HG03159 (cell line): ENCODE measurements at regions not wholly inside any gene's neighbourhood (a gene's known extent, or its start where the extent isn't known, plus 50 kb on each side); places are given as distances from the start of the nearest gene placed in this dataset.

Source experiments
- ATAC-seq: cut with Tn5 transposase; IDR thresholded peaks from one replicate; pipeline ENCODE4 v1.9.1; 2021; ENCODE audit warnings: mild to moderate bottlenecking, moderate library complexity; ENCODE audit not compliant: unreplicated experiment

DNA sequence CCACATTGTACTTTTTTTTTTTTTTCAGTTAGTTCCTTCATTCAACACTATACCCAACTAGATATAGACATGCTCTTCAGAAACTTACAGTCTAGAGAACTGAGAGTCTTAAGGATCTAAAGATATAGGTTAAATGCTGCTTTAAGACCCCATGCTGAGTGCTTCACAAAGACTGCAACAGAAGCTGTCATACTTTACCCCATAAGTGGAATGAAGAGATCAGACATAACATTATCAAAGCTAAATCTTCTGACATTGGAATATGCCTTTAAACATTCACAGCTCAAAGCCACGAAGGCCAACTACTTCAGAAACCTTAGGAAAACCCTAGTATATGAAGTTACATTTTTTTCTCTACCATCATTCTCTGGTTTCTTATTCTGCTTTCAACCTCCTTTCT, 666.4 kb downstream of the KCNT2 start:
- ATAC-seq: no peak

DNA sequence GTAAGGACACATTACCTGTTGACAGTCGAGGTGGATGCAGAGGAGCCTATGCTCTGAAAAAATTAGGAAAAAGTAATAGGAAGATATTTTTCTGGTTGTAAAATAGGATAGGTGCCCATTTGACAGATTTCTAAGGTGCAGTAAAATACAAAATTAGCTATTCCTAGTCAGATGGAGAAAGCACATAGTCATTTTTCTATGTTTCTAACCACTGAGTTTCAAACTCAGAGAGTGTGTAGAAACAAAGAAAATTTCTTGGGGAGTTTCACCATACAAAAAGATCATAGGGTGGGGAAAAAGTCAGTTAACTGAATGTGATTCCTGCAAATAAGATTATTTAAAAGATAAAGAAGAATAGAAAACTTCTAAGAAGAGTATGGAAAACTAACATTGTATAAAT, 666.9 kb downstream of the KCNT2 start:
- no peak for ATAC-seq

- no peak for ATAC-seq
Measured at GRCh38 chr1:195939844-195940243, 668.4 kb downstream of the KCNT2 start.

DNA sequence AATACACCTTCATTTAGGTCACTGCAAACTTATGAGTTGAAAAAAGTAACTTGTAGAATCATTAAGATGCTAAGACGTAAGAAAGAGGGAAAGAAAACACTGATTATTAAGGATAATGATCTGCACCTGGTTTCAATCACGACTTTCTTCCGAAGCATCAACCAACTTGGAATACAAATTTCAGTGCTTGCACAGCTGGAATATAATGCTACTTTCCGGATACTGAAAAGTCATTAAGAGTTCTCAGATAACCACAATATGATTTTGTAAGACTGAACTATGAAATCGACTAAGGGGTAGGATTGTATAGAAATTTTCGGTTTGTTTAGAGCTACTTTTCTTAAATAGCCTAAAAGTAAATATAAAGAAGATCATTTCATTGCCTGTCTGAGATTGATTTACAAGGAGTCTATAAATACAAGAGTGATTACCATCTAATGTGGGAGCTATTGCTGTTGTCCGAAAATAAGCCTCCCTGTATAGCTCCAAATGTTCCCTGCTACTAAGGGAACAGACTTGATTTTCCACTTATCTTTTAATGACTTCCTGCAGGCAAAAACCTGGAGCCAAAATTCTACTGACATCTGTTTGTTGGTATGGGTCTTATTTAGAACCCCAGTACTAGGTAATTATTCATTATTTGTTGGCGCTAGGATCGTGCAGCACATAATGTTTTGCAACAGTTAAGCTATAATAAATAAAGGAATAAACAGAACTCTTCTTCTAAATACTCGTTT, 673.3 kb downstream of the KCNT2 start:
- no peak for ATAC-seq

DNA sequence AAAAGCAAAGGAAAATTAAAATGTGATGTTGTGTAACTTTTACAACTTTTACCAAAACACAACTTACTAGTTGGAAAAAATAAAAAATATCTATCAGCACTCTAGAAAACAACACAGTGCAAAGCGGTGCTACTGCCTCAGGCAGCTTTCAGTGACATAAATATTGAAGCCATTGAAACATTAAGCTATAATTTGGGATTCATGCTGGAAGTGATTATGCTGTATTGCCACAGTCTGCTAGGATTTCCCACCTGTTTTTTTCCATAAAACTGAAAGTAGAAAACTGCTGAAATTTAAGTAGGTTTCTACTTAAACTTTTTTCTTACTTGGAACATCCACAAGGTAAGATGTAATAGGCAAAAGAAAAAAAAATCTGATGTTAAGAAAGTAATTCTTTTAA, 674.4 kb downstream of the KCNT2 start:
- ATAC-seq: no peak

- ATAC-seq: no peak
Measured at GRCh38 chr1:195915826-195916225, 692.4 kb downstream of the KCNT2 start.

GRCh38 chr1:195909061-195909460, 699.2 kb downstream of the KCNT2 start:
- no peak for ATAC-seq

DNA sequence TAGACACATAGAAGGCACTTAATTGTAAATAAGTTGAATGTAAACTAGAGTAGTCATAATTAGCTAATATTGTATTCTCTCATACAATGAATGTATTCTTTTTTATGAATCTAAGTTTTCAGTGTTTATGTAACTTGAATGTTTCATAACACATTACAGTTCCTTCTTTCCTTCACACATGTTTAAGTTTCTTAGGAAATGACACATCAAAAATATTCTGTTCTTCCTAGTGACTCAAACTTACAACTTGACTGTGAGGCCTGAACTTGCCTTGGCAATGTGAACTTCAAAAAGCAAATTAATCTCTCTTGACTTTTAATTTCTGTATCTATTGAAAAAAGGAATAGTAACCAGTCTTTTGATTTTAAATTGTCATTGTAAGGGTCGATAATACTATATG, 700.1 kb downstream of the KCNT2 start:
- ATAC-seq: no peak

DNA sequence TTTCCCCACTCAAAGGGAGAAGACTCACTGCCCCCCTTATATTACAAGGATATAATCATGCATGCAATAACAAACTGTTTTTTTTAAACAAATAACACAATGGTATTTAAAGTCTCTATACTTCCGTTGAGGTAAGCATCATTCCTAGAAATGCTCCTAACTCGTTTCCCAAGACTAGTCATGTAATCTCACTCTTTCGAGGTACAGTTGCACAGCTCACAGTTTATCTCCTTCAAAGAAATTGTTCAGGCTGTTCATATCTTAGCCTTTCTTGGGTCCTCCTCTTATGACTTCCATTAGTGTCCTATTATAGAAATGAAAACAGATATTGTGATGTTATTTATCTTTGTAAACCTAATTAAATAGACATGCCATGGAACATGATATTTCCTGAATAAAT, 705.0 kb downstream of the KCNT2 start:
- ATAC-seq: no peak

DNA sequence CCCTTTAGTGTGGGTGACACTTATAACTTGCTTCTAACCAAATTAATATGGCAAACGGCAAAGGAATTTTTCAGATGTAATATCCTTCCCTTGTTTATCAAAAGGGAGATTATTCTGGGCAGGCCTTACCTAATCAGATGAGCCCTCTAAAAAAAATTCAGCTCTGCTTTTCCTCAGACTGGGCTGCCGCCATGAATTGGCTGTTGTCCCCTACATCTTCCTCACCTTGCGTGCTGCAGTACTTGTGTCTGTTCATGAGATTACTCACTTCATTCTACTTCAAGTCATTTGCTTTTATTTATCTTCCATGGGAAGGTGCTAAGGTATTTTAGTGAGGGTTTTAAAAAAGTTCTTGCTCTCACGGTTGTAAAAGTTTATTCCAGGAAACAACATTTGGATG, 705.5 kb downstream of the KCNT2 start:
- no peak for ATAC-seq

- ATAC-seq: no peak
Measured at GRCh38 chr1:195899762-195900352, 708.4 kb downstream of the KCNT2 start.

- no peak for ATAC-seq
Measured at GRCh38 chr1:195898924-195899323, 709.3 kb downstream of the KCNT2 start.

GRCh38 chr1:195898373-195898772, 709.9 kb downstream of the KCNT2 start:
- no peak for ATAC-seq

GRCh38 chr1:195897076-195897475, 711.2 kb downstream of the KCNT2 start:
- ATAC-seq: no peak

- ATAC-seq: no peak
Measured at GRCh38 chr1:195894411-195894810, 713.8 kb downstream of the KCNT2 start.

DNA sequence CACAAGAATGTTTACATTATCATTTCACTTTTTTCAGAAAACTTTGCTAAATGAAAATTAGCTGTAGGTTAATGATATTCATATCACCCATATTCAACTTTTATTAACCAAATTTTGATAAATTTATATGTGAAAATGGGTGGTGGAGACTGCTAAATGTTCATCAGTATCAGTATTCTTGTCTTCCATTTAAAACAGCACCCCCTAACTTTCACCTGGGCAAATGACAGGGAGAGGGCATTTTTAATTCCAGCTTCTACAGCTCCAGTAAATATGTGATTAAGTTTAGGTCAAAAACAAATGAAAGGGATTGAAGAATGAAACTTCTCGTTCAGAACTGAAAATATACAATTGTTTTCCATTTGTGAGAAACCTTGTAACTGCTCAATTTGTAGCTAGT, 722.2 kb downstream of the KCNT2 start:
- ATAC-seq: no peak

- no peak for ATAC-seq
Measured at GRCh38 chr1:195878478-195878877, 729.8 kb downstream of the KCNT2 start.

DNA sequence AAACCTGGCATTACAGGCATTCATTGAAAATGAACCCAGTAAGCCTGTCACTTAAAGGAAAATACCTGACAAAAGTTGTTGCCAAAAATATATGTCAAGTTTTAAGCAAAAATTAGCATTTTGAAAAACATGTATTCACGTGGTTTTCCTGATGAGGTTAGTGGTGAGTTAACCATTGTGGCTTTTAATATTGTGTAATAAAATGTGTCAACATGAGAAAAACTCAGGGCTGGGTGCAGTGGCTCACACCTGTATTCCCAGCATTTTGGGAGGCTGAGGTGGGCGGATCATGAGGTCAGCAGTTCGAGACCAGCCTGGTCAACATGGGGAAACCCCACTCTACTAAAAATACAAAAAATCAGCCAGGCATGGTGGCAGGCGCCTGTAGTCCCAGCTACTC, 731.4 kb downstream of the KCNT2 start:
- ATAC-seq: no peak

DNA sequence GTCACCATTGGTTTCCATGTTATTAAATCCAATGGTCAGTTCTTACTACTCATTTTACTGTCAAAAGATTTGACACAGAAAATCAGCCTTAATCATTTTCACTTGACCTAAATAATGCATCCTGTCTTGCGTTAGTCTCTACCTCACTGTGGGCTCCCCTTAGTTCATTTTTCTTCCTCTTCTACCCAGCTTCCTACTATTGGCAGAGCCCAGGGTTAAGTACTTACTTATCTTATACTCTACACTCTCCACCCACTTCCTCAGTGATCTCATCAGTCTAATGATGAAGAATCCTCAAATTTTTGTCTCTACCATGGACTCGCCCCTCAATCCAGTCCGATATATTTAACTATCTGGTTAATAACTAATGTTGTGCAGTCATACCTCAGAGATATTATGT, 735.9 kb downstream of the KCNT2 start:
- ATAC-seq: no peak

GRCh38 chr1:195867638-195868037, 740.6 kb downstream of the KCNT2 start:
- ATAC-seq: no peak

GRCh38 chr1:195866781-195867222, 741.4 kb downstream of the KCNT2 start:
- no peak for ATAC-seq

GRCh38 chr1:195866091-195866780, 742.0 kb downstream of the KCNT2 start:
- no peak for ATAC-seq
